MM.1S (cell line): ENCODE measurements at regions not wholly inside any gene's neighbourhood (a gene's known extent, or its start where the extent isn't known, plus 50 kb on each side); places are given as distances from the start of the nearest gene placed in this dataset.

Experiments
- DNase-seq: peaks from one replicate; pipeline ENCODE4 v3.0.0-alpha.2; 2015
- H2AFZ ChIP-seq: fragments of 300-600 bp; sonication (generic); 2 replicates; pipeline ENCODE4 v1.6.0; 2016; ENCODE audit warnings: antibody characterized with exemption, low read length
- H3F3A ChIP-seq: fragments of 300-600 bp; sonication (generic); 2 replicates; pipeline ENCODE4 v1.6.1; 2016; ENCODE audit warnings: mild to moderate bottlenecking, antibody characterized with exemption, low read length, moderate library complexity, mixed read lengths; ENCODE audit not compliant: insufficient read depth
- H3K27ac ChIP-seq: fragments of 300-600 bp; sonication (generic); 2 replicates; pipeline ENCODE4 v1.5.1; 2016; ENCODE audit warnings: mild to moderate bottlenecking, low read length
- H3K27me3 ChIP-seq: fragments of 300-600 bp; sonication (generic); replicated peaks from 2 replicates; pipeline ENCODE4 v1.6.0; 2016; ENCODE audit warnings: low read length; ENCODE audit not compliant: insufficient read depth
- H3K36me3 ChIP-seq: fragments of 300-600 bp; sonication (generic); replicated peaks from 2 replicates; pipeline ENCODE4 v1.6.1; 2016; ENCODE audit warnings: mild to moderate bottlenecking, low read length, mixed read lengths; ENCODE audit not compliant: insufficient read depth
- H3K4me1 ChIP-seq: fragments of 300-600 bp; sonication (generic); 2 replicates; pipeline ENCODE4 v1.6.1; 2016; ENCODE audit warnings: low read length, mixed read lengths
- H3K4me2 ChIP-seq: fragments of 300-600 bp; sonication (generic); 2 replicates; pipeline ENCODE4 v1.6.0; 2016; ENCODE audit warnings: low read depth, low read length
- H3K4me3 ChIP-seq: fragments of 300-600 bp; sonication (generic); 2 replicates; pipeline ENCODE4 v1.5.1; 2016; ENCODE audit warnings: low read length, mixed read lengths
- H3K79me2 ChIP-seq: fragments of 300-600 bp; sonication (generic); 2 replicates; pipeline ENCODE4 v1.6.1; 2016; ENCODE audit warnings: mixed run types, low read length, mixed read lengths
- H3K9ac ChIP-seq: fragments of 300-600 bp; sonication (generic); 2 replicates; pipeline ENCODE4 v1.6.1; 2016; ENCODE audit warnings: low read length, mixed read lengths
- H3K9me2 ChIP-seq: fragments of 300-600 bp; sonication (generic); replicated peaks from 2 replicates; pipeline ENCODE4 v1.6.1; 2016; ENCODE audit warnings: mild to moderate bottlenecking, low read length, mixed read lengths; ENCODE audit not compliant: insufficient read depth
- H3K9me3 ChIP-seq: fragments of 300-600 bp; sonication (generic); replicated peaks from 2 replicates; pipeline ENCODE4 v1.6.1; 2016; ENCODE audit warnings: mild to moderate bottlenecking, low read length, mixed read lengths; ENCODE audit not compliant: insufficient read depth
- H4K20me1 ChIP-seq: fragments of 300-600 bp; sonication (generic); 2 replicates; pipeline ENCODE4 v1.6.1; 2016; ENCODE audit warnings: mild to moderate bottlenecking, low read length, moderate library complexity, mixed read lengths; ENCODE audit not compliant: insufficient read depth
- EZH2 ChIP-seq: fragments of 300-600 bp; sonication (generic); optimal IDR thresholded peaks from 2 replicates; pipeline ENCODE3; 2017; ENCODE audit warnings: low read depth, mild to moderate bottlenecking, antibody characterized with exemption, low read length, mixed read lengths
- EZH2phosphoT487 ChIP-seq: fragments of 300-600 bp; sonication (generic); IDR thresholded peaks from 2 replicates; pipeline ENCODE4 v1.6.1; 2018; ENCODE audit warnings: antibody characterized with exemption, low read length
- TF ChIP-seq, protein P1 (sequence below): fragments of 300-600 bp; sonication (generic); IDR thresholded peaks from 2 replicates; pipeline ENCODE4 v1.5.1; 2016; ENCODE audit warnings: antibody characterized with exemption, low read length, mixed read lengths

DNA sequence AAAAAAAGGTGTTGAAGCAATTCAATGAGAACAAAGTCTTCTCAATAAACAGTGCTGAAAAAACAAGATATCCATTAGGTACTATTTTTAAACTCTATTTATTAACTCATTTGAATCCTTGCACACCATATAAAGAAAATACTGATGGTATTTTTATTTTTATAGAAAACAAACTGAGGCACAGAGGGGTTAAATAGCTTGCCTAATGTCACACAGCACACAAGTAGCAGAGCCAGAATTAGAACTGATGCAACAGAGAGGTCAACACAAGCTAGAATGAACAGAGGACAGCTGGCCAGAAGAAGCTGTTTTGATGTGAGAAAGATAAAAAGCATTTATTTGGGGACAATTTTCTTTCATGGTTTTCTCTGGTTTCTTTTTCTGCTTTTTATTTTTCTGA is 99.4 kb upstream of the RGPD4 start:
- H3K9ac ChIP-seq = no peak overlapping the region
- no peaks in the 10 kb centered on the region for H3K79me2 ChIP-seq
- H3K4me3 ChIP-seq = no peak overlapping the region
- H3F3A ChIP-seq = no peaks in the 10 kb centered on the region
- H3K4me2 ChIP-seq = no peak overlapping the region
- DNase-seq = no peak
- TF ChIP-seq, protein P1, sequence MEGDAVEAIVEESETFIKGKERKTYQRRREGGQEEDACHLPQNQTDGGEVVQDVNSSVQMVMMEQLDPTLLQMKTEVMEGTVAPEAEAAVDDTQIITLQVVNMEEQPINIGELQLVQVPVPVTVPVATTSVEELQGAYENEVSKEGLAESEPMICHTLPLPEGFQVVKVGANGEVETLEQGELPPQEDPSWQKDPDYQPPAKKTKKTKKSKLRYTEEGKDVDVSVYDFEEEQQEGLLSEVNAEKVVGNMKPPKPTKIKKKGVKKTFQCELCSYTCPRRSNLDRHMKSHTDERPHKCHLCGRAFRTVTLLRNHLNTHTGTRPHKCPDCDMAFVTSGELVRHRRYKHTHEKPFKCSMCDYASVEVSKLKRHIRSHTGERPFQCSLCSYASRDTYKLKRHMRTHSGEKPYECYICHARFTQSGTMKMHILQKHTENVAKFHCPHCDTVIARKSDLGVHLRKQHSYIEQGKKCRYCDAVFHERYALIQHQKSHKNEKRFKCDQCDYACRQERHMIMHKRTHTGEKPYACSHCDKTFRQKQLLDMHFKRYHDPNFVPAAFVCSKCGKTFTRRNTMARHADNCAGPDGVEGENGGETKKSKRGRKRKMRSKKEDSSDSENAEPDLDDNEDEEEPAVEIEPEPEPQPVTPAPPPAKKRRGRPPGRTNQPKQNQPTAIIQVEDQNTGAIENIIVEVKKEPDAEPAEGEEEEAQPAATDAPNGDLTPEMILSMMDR = no peak
- TF ChIP-seq EZH2phosphoT487 (no peak), EZH2 (no peak)
- no peaks in the 10 kb centered on the region for H3K27me3 ChIP-seq
- H3K4me1 ChIP-seq = no peaks in the 10 kb centered on the region
- no peak overlapping the region for H2AFZ ChIP-seq
- H3K27ac ChIP-seq = no peak overlapping the region
- no peaks in the 10 kb centered on the region for H3K36me3 ChIP-seq
- H3K9me2 ChIP-seq = no peaks in the 10 kb centered on the region
- H4K20me1 ChIP-seq = no peaks in the 10 kb centered on the region
- H3K9me3 ChIP-seq = no peaks in the 10 kb centered on the region

DNA sequence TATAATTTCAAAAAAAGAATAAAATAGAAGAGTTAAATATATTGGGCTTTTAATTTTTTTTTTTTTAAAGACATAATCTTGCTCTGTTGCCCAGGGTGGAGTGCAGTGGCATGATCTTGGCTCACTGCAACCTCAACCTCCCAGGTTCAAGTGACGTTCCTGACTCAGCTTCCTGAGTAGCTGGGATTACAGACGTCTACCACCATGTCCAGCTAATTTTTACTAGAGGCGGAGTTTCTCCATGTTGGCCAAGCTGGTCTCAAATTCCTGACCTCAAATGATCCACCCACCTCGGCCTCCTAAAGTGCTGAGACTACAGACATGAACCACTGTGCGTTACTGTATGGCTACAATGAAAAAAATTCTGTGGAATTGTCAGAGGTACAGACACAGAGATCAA is 98.1 kb upstream of the RGPD4 start:
- Histone ChIP-seq H2AFZ (no peak overlapping the region), H3K27ac (no peak overlapping the region), H3K79me2 (no peaks in the 10 kb centered on the region), H3K9me2 (no peaks in the 10 kb centered on the region), H3K4me3 (no peak overlapping the region), H3K27me3 (no peaks in the 10 kb centered on the region), H4K20me1 (no peaks in the 10 kb centered on the region), H3K9ac (no peak overlapping the region), H3F3A (no peaks in the 10 kb centered on the region), H3K36me3 (no peaks in the 10 kb centered on the region), H3K9me3 (no peaks in the 10 kb centered on the region), H3K4me2 (no peak overlapping the region), H3K4me1 (no peaks in the 10 kb centered on the region)
- TF ChIP-seq EZH2 (no peak), EZH2phosphoT487 (no peak)
- TF ChIP-seq, protein P1 = no peak
- no peak for DNase-seq

DNA sequence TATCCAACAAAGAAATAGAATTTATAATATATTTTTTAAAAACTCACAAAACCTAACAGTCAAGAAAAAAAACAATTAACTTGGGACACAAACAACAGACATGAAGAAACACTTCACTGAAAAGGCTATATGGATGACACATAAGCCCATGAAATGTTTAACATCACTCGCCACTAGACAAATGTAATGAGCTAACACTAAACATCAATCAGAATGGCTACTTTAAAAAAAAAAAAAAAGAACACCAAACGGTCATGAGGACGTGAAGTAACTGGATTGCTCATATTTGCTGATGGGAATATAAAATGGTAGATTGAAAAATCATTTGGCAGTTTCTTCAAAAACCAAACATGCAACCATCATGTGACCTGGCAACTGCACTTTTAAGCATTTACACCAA is 97.3 kb upstream of the RGPD4 start:
- Histone ChIP-seq H3K4me1 (no peaks in the 10 kb centered on the region), H3F3A (no peaks in the 10 kb centered on the region), H2AFZ (no peak overlapping the region), H4K20me1 (no peaks in the 10 kb centered on the region), H3K9me2 (no peaks in the 10 kb centered on the region), H3K79me2 (no peaks in the 10 kb centered on the region), H3K27ac (no peak overlapping the region), H3K27me3 (no peaks in the 10 kb centered on the region), H3K4me3 (no peak overlapping the region), H3K9me3 (no peaks in the 10 kb centered on the region), H3K4me2 (no peak overlapping the region), H3K9ac (no peak overlapping the region), H3K36me3 (no peaks in the 10 kb centered on the region)
- TF ChIP-seq, protein P1 = no peak
- TF ChIP-seq EZH2phosphoT487 (no peak), EZH2 (no peak)
- DNase-seq = no peak
